SJSA1 (cell line): ENCODE measurements at regions not wholly inside any gene's neighbourhood (a gene's known extent, or its start where the extent isn't known, plus 50 kb on each side); places are given as distances from the start of the nearest gene placed in this dataset.

ENCODE experiments used
- DNase-seq, 2 experiments: peaks; one replicate each; pipeline ENCODE4 v3.0.0-alpha.2; 2015 to 2020; ENCODE audit warnings: low spot score in 2 of 2, low read depth in 1 of 2
- H3K27ac ChIP-seq: fragments of 250-450 bp; sonication (Bioruptor Pico); 2 replicates; pipeline ENCODE4 v1.5.1; 2020; ENCODE audit warnings: mild to moderate bottlenecking, moderate library complexity
- H3K27me3 ChIP-seq: fragments of 250-450 bp; sonication (Bioruptor Pico); replicated peaks from 2 replicates; pipeline ENCODE4 v1.5.1; 2020; ENCODE audit warnings: mild to moderate bottlenecking, moderate library complexity
- H3K36me3 ChIP-seq: fragments of 250-450 bp; sonication (Bioruptor Pico); 2 replicates; pipeline ENCODE4 v1.5.1; 2020; ENCODE audit warnings: mild to moderate bottlenecking
- H3K4me1 ChIP-seq: fragments of 250-450 bp; sonication (Bioruptor Pico); replicated peaks from 2 replicates; pipeline ENCODE4 v1.6.1; 2021; ENCODE audit warnings: mild to moderate bottlenecking
- H3K4me3 ChIP-seq: fragments of 250-450 bp; sonication (Bioruptor Pico); 2 replicates; pipeline ENCODE4 v1.5.1; 2020; ENCODE audit warnings: mild to moderate bottlenecking
- H3K9me3 ChIP-seq: fragments of 250-450 bp; sonication (Bioruptor Pico); replicated peaks from 2 replicates; pipeline ENCODE4 v1.5.1; 2020; ENCODE audit warnings: mild to moderate bottlenecking

DNA sequence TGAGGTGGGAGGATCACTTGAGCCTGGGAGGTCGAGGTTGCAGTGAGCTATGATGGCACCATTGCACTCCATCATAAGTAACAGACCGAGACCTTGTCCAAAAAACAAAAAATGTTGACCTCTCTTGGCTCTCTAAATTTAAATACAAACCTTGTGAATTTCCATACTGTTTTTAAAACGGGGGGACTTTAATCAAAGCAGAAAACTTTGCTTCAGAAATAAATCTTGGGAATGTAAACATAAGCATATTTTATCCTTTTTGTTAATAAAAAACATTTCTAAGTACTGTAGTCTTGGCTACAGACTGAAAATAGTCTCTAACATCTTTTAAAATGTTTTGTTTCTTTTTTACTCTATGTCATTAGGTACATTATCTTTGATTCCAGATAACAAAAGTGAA lies 130.7 kb upstream of the RASSF8 start:
- no peaks in the 10 kb centered on the region for H3K9me3 ChIP-seq
- no peak overlapping the region for H3K4me3 ChIP-seq
- no peak overlapping the region for H3K27ac ChIP-seq
- no peaks in the 10 kb centered on the region; the same call in 1 of the 2 replicates for H3K27me3 ChIP-seq
- no peaks in the 10 kb centered on the region for H3K4me1 ChIP-seq
- no peaks in the 10 kb centered on the region for H3K36me3 ChIP-seq
- no peak for DNase-seq

DNA sequence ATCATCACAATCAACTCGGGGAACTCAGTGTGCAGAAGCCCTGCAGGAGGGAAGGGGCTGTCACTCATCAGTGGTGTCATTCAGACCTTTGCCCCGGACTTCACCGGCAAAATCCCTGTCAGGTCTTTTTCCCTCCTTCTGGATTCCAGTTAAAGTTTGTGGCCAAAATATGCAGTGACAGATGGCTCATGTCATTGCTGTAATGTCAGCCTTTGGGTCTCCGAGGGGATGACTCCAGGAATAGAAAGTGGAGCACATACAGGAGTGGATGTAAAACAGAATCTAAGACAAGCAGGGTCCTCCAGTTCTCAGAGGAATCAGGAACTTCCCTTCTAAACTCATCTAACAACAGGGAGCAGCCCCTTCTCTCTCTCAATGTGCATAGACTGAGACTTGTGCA lies 130.3 kb upstream of the RASSF8 start:
- H3K27ac ChIP-seq, result no peak overlapping the region
- H3K4me3 ChIP-seq, result no peak overlapping the region
- no peaks in the 10 kb centered on the region for H3K36me3 ChIP-seq
- H3K4me1 ChIP-seq, result no peaks in the 10 kb centered on the region
- no peaks in the 10 kb centered on the region; the same call in 1 of the 2 replicates for H3K27me3 ChIP-seq
- DNase-seq, result no peak
- H3K9me3 ChIP-seq, result no peaks in the 10 kb centered on the region

DNA sequence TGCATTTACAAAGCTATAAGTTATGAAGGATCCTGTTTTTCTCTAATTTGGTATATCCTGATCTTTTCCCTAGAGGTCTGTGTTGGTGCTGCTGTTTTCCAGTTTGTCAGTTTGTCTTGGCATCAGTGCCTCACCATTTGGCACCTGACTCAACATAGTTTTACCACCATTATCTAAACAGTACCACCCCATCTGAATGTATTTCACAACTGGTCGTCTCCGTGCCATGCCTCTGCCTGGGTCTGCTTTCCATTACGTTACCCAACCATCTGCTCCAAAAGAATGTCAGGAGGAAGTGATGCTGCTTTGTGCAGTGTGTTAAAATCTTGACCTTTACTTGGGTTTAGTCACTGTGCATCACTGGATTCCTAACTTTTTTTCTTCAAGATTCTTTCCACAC lies 129.3 kb upstream of the RASSF8 start:
- Histone ChIP-seq H3K27ac (no peak overlapping the region), H3K4me1 (no peaks in the 10 kb centered on the region), H3K9me3 (no peaks in the 10 kb centered on the region), H3K27me3 (no peaks in the 10 kb centered on the region; the same call in 1 of the 2 replicates), H3K4me3 (no peak overlapping the region), H3K36me3 (no peaks in the 10 kb centered on the region)
- no peak for DNase-seq

DNA sequence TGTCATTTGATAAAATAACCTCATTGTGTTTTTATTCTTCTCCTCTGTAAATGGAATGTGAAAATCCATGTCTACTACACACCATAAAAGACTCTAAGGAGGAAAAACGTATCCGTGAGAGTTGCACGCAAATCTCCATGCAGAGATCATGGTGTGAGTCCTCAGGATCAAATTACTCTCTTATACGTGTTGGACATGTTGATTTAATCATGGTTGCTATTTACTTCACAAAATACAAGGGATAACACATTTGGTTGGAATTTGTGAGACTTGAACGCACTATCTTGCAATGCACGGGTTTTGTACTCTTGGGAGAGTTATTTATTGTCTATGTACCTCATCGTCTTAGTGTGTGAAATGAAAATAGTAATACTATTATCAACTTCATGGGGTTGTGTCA lies 128.0 kb upstream of the RASSF8 start:
- H3K4me3 ChIP-seq, result no peak overlapping the region
- H3K36me3 ChIP-seq, result no peaks in the 10 kb centered on the region
- no peaks in the 10 kb centered on the region for H3K4me1 ChIP-seq
- no peaks in the 10 kb centered on the region; the same call in 1 of the 2 replicates for H3K27me3 ChIP-seq
- no peak for DNase-seq
- no peaks in the 10 kb centered on the region for H3K9me3 ChIP-seq
- no peak overlapping the region for H3K27ac ChIP-seq

DNA sequence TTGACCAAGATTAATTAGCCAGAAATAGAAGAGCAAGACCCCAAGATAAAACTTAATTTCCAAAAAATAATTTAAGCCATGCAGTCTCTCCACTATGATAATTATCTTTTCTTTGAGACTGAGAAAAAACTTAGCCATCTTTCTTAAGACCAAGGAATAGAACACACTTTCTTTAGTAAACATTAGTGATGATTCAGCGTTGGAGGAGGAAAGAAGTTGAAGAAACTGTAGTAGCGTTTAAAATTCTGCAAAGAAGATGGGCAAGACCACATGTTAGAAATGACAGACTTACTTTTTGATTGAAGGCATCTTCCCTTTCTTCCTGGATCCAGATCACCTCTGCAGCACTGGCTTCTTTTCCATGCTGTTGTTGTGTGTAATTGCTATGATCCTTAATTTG lies 124.8 kb upstream of the RASSF8 start:
- Histone ChIP-seq H3K36me3 (no peaks in the 10 kb centered on the region), H3K4me3 (no peak overlapping the region), H3K4me1 (no peaks in the 10 kb centered on the region), H3K27me3 (no peaks in the 10 kb centered on the region), H3K27ac (no peak overlapping the region), H3K9me3 (no peaks in the 10 kb centered on the region)
- no peak for DNase-seq

DNA sequence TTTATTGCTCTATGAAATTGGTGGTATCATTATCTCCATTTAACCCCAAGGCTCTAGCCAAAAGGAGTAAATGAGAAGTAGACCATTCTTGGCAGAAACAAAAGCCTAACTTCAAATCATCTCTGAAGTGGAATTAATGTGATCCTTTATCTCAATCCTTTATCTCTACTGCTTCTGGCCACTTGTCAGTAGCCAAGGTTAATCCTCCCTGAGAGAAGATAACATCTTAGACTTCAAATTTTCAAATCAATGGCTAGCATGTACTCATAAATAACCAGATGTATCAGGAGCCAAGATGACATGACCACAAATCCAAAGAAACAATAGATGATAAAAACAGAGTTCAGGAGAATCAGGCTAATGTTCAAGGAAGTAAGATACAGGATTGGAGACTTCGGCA lies 123.1 kb upstream of the RASSF8 start:
- H3K4me3 ChIP-seq, result no peak overlapping the region
- no peaks in the 10 kb centered on the region for H3K9me3 ChIP-seq
- H3K27me3 ChIP-seq, result no peaks in the 10 kb centered on the region
- no peaks in the 10 kb centered on the region for H3K36me3 ChIP-seq
- DNase-seq, result no peak
- H3K27ac ChIP-seq, result no peak overlapping the region
- H3K4me1 ChIP-seq, result no peaks in the 10 kb centered on the region

DNA sequence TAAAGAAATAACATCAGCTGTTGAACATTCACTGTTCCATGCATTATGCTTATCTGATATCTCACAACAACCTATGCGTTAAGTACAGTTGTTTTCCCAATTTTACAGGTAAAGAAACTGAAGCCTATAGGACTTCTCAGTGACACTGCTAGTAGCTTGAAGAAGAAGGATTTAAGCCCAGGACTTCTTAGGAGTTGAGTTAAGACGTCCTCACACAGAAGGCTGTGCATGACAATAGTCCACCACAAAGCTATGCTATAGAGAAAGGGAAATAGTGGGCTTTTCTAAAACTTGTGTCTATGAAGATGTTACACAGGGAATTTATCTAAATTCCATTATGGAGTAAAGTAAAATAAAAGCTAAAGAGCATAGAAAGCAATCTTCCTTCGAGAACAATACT lies 120.5 kb upstream of the RASSF8 start:
- H3K27me3 ChIP-seq, result 0 out of 2 replicates have a peak, but pooled peaks cover 3% of the 10 kb centered on the region
- no peak overlapping the region for H3K27ac ChIP-seq
- peaks cover 4% of the 10 kb centered on the region for H3K4me1 ChIP-seq
- no peaks in the 10 kb centered on the region for H3K36me3 ChIP-seq
- H3K9me3 ChIP-seq, result no peaks in the 10 kb centered on the region
- no peak for DNase-seq
- H3K4me3 ChIP-seq, result no peak overlapping the region

DNA sequence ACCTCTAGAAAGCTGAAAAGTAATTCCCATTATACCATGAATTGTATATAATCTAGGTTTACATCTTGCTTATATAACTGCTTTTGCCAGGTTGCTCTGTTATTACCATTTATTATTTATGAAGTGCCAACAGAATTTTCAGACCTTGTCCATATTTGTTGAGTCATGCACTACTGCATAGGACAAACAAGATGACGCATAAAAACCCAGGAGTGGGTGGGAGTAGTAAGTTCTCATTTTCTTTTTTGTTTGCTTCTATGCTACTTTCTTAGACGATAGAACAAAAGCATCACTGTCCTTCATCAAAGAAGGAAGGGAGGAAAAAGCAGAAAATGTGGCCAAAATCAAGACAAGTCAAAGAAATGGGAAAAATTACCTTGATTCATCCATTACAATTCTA lies 119.0 kb upstream of the RASSF8 start:
- H3K27ac ChIP-seq, result no peak overlapping the region
- no peak overlapping the region for H3K4me3 ChIP-seq
- peaks cover 6% of the 10 kb centered on the region; the same call in 1 of the 2 replicates for H3K27me3 ChIP-seq
- no peak for DNase-seq
- H3K9me3 ChIP-seq, result no peaks in the 10 kb centered on the region
- H3K36me3 ChIP-seq, result no peaks in the 10 kb centered on the region
- peaks cover 4% of the 10 kb centered on the region for H3K4me1 ChIP-seq

DNA sequence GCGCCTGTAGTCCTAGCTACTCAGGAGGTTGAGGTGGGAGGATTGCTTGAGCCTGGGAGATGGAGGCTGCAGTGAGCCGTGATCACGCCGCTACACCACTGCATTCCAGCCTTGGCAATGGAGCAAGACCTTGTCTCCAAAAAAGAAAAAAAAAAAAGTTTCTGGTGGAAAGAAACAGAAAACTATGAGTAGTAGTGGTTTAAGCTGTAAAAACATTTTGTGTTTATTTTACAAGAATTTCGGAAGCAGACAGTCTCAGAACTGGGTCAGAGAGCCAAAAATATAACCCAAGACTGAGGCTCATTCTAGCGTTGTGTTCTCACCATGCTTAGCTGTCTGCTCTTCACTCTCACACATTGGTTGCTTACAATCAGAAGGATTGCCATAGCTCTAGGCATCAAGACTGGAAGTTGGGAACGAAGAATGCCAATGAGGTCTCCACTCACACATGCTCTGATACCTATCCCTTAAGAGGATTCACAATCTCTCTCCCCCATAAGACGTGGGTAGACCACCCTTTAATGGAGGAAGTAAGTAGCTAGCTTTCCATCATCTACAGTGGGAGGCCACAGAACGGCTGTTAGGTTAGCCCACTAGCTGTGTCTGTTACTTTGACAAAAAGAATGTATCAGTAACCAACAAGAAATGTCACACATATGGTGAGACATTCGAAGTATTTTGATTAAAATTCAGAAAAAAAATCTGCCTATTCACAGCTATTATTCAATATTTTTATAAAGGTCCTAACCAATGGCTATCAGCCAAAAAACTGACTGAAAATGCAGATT lies 117.6 kb upstream of the RASSF8 start:
- no peak overlapping the region for H3K4me3 ChIP-seq
- no peak overlapping the region for H3K27ac ChIP-seq
- H3K4me1 ChIP-seq, result peaks cover 4% of the 10 kb centered on the region
- no peaks in the 10 kb centered on the region for H3K36me3 ChIP-seq
- H3K9me3 ChIP-seq, result no peaks in the 10 kb centered on the region
- peaks cover 6% of the 10 kb centered on the region; the same call in 1 of the 2 replicates for H3K27me3 ChIP-seq
- DNase-seq, result no peak

DNA sequence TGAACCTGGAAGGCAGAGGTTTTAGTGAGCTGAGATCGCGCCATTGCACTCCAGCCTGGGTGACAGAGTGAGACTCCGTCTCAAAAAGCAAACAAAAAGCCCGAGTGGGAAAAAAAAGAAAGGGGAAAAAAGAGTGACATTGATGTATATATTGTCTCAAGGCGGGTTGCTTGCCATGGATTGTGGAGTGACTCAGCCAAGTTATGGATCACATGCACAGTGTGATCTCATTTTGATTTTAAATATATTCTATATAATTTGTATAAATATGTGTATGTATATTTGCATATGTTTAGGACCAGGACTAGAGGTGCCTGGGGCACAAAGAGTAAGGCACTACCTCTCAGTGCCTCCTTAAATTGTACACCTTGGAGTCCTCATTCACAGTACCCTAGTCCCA lies 116.2 kb upstream of the RASSF8 start:
- H3K27ac ChIP-seq, result no peak overlapping the region
- no peak for DNase-seq
- H3K9me3 ChIP-seq, result no peaks in the 10 kb centered on the region
- H3K27me3 ChIP-seq, result peaks cover 6% of the 10 kb centered on the region; the same call in 1 of the 2 replicates
- H3K4me3 ChIP-seq, result no peak overlapping the region
- no peaks in the 10 kb centered on the region for H3K36me3 ChIP-seq
- peaks cover 4% of the 10 kb centered on the region for H3K4me1 ChIP-seq

DNA sequence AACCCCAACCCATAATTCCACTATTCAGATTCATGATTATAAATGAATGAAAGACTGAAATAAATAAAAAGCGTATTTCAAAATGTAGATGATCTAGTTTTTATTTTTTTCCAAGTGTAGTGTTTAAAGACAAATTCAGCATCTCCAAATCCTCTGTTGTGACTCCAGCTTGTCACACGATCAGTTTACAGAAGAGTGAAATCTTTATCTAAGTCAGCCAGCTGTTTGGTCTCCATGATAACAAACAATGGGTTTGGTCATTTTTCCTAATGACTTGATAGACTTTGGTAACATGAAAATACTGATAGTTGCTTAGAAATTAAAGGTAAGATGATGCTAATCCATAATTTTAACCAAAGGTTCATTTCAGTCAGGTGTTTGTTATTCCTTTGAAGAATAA lies 114.5 kb upstream of the RASSF8 start:
- Histone ChIP-seq H3K9me3 (no peaks in the 10 kb centered on the region), H3K27ac (no peak overlapping the region), H3K4me1 (peaks cover 4% of the 10 kb centered on the region), H3K27me3 (peaks cover 6% of the 10 kb centered on the region; the same call in 1 of the 2 replicates), H3K4me3 (no peak overlapping the region), H3K36me3 (no peaks in the 10 kb centered on the region)
- DNase-seq, result no peak

DNA sequence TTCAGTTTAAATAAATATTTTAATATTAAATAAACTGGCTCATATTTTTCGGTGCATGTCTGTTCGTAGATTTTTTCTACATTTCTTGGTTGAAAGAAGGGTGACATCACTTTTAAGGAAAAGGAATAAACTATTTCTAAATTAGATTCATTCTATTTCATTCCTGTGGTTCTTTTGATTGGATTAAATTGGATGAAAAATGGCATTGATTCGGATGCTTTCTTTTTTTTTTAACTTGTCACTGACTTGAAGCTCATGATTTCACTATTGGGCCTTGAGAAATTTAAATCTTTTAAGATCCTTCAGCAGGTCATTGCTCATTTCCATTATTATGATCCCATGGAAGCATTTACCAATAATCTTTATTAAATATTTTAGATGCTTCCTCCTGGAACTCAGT lies 113.1 kb upstream of the RASSF8 start:
- Histone ChIP-seq H3K27ac (no peak overlapping the region), H3K4me1 (peaks cover 4% of the 10 kb centered on the region), H3K27me3 (peaks cover 6% of the 10 kb centered on the region; the same call in 1 of the 2 replicates), H3K36me3 (no peaks in the 10 kb centered on the region), H3K4me3 (no peak overlapping the region), H3K9me3 (no peaks in the 10 kb centered on the region)
- no peak for DNase-seq

DNA sequence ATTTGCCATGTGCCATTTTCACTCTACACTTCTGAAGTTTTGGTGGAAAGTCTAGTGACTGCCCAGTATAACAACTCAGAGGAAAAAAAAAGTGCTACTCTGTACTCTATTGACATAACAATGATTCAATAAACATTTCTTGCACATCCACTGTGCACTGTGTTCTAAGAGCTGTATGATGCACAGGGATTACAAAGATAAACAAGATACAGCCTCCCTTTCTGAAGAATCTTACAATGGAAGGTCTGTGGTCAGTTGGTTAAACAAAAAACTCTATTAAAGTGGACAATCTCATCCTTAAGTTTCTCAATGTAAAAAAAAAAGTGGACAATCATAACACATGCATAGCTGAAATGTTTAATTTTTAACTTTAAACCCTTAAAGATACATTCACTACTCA lies 105.7 kb upstream of the RASSF8 start:
- Histone ChIP-seq H3K9me3 (no peaks in the 10 kb centered on the region), H3K27me3 (no peaks in the 10 kb centered on the region), H3K36me3 (no peaks in the 10 kb centered on the region), H3K4me3 (no peak overlapping the region), H3K4me1 (peaks cover 13% of the 10 kb centered on the region), H3K27ac (no peak overlapping the region)
- peak in 1 of 2 experiments; percentile 76 for DNase-seq

DNA sequence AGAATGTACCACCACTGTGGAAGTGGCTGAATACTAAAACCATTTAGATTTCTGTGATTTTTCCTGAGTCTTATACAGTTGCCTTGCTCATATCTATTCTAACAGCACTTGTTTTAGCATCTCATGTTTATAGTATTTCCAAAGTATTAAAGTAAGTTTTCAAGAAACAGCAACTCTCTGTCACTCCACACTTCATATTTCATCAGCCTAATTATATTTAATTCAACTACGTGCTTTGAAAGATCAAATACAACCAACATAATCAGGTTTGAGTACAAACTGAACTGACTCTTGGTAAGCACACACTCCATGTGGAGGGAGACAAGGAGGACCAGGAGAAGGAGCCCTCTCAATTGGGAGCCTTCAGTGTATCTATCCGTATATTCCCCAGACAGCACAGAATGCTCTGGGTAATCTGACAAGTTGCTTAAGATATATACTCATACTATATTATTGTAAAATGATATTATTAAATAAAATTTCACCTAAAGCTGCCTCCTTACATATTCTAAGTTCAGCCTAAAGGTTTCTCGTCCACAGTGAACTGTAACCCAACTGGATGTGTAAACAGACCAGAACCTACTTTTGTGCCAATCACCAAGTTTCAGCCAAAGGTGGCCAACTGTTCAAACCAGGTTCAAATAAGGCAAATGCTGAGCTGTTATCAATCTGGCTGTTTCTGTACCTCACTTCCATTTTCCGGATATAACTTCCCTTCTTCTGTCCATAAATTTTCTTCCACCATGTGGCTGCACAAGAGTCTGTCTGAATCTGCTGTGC lies 105.0 kb upstream of the RASSF8 start:
- Histone ChIP-seq H3K4me1 (peaks cover 13% of the 10 kb centered on the region), H3K9me3 (no peaks in the 10 kb centered on the region), H3K27me3 (no peaks in the 10 kb centered on the region), H3K27ac (no peak overlapping the region), H3K4me3 (no peak overlapping the region), H3K36me3 (no peaks in the 10 kb centered on the region)
- no peak for DNase-seq
